Kasumi-1 (cell line): ENCODE measurements at regions not wholly inside any gene's neighbourhood (a gene's known extent, or its start where the extent isn't known, plus 50 kb on each side); places are given as distances from the start of the nearest gene placed in this dataset.
"Not testable (repeated sequence)": the region's sequence is repeated elsewhere in the genome, so short reads cannot be mapped to it uniquely, and the experiment has no call there.

Experiments
- DNase-seq, 2 experiments: peaks; one replicate each; lab custom pipeline; 2025; lab: John Stamatoyannopoulos, UW

DNA sequence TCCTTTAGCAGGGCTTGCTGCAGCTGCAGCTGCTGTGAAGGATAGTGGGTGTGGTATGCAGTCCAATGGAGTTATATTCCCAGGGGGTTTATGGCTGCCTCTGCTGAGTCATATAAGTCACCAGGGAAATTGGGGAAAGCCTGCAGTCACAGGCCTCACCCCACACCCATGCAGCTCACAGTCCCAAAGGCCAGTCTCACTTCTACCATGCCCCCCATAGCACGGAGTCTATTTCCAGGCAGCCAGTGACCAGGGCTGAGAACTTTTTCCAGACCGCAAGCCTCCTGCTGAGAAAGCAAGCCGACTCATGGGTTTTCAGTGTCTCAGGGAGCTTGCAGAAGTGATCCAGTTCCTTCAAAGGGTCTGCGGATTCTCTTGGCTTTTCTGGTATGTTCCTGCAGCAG, 322.4 kb upstream of the CLEC14A start:
- DNase-seq: no peak

- no peak for DNase-seq
These were observed 311.8 kb upstream of the CLEC14A start for GRCh38 chr14:38567703-38568102.

GRCh38 chr14:38561657-38562056, 305.8 kb upstream of the CLEC14A start:
- DNase-seq: no peak

DNA sequence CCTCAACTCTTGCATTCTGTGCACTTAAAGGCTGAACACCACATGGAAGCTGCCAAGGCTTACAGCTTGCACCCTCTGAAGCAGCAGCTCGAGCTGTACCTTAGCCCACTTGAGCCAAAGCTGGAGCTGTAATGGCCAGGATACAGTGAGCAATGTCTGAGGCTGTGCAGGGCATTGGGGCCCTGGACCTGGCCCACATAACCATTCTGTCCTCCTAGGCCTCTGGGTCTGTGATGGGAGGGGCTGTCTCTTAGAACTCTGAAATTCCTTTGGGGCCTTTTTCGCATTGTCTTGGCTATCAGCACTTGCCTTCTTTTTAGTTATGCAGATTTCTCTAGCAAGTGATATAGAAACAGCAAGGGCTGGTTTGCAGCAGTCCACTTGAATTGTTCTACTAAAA, 303.8 kb upstream of the CLEC14A start:
- no peak for DNase-seq

DNA sequence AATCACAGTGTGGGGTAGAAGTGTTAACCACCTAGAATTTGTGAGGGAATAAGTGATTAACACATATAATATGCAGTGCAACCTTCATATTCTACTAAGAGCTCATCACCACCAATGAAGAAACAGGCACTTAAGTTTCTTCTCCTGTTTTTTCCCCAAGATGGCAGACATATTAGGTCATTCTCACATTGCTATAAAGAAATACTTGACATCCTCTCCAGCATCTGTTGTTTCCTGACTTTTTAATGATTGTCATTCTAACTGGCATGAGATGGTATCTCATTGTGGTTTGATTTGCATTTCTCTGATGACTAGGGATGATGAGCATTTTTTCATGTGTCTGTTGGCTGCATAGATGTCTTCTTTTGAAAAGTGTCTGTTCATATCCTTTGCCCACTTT, 301.5 kb upstream of the CLEC14A start:
- not testable (repeated sequence) for DNase-seq

GRCh38 chr14:38556252-38556651, 300.4 kb upstream of the CLEC14A start:
- DNase-seq: no peak

DNA sequence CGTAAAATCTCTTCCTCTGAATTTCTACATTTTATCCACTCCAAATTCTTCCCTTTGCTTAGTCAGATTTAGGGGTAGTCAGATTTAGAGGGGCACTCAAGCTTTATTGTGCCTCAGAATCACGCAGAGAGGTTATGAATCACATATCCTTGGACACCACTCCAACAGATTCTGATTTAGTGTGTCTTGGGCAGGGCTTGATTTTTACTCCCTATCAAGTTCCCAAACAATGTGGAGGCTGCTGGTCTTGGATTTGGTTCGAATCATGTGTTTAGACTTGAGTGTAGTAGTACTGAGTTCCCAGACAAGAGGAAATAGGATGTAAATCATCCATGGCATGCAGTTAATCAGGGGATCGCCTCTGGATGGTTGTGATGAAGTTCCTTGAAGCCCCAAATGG, 298.1 kb upstream of the CLEC14A start:
- no peak for DNase-seq

GRCh38 chr14:38553586-38553985, 297.7 kb upstream of the CLEC14A start:
- DNase-seq: no peak

DNA sequence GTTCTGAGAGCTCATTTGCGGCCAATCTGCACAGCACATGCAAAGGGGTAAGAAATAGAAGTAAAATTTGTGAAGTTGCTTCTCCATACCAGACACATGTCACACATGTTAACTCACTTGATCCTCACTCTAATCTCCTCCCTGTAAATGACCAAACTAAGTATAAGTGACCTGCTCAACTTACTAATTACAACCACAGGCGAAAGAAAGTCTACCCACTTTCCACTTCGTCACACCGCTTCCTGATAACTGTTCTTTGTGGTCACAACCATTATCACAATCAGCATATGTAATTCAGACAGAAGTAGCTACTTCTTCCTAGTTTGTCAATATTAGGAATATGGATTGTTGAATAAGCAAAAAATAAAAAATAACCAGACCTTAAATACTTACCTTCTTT, 293.7 kb upstream of the CLEC14A start:
- peak in 1 of 2 experiments; percentile 13 for DNase-seq

- DNase-seq: no peak
These were observed 292.1 kb upstream of the CLEC14A start for GRCh38 chr14:38547961-38548490.

DNA sequence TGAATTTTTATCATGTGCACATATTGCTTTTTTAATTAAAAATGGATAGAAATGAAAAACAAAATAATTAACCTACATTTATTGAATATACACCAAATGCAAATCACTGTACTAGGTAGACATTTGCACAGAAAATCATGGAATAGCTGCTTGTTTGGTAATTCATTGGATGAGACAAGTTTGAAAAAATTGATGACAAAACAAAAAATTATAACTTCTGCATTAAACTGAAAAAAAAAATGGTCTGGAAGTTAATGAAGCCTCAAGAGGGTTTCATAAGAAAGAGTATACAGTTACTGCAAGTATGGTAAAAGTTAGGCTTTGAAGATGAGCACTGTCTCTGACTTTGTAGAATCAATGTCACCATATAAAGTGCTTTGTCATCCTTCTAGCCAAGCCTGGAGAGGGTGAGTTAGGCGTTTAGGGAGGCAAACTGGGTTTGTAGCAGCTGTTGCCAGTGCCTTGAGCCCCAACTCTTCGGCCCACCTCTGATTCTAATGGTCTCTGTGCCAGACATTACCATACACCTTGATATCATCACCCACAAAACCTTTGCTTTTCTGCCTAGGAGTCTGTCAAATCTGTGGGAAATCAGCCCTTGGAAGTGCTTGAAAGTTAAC, 291.1 kb upstream of the CLEC14A start:
- DNase-seq: no peak

DNA sequence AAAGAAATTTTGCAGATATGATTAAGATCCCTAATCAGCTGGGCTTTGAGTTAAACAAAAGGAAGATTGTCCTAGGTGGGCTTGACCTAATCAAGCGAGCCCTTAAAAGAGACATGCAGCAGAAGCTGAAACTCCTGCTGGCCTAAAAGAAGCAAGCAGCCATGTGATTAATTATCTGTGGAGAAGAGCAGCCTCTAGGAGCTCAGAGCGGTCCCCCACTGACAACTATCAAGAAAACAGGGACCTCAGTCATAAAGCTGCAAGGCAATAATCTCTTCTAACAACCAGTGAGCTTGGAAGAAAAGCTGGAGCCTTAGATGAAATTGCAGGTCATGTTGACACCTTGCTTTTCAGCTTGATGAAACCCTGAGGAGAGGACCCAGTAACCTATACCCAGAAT, 288.9 kb upstream of the CLEC14A start:
- no peak for DNase-seq

DNA sequence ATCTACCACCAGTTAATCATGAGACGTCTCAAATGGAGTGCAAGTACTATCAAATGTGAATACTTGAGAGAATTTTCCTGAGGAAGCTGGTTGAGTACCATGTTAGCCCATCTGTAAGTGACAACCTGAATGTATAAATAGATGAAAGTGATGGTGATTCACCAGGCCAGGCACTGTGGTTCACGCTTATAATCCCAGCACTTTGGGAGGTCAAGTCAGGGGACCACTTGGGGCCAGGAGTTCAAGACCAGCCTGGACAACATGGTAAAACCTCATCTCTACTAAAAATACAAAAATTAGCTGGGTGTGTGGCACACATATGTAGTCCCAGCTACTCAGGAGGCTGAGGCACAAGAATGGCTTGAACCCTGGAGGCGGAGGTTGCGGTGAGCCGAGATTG, 288.0 kb upstream of the CLEC14A start:
- DNase-seq: not testable (repeated sequence)

GRCh38 chr14:38538053-38538452, 282.2 kb upstream of the CLEC14A start:
- not testable (repeated sequence) for DNase-seq

DNA sequence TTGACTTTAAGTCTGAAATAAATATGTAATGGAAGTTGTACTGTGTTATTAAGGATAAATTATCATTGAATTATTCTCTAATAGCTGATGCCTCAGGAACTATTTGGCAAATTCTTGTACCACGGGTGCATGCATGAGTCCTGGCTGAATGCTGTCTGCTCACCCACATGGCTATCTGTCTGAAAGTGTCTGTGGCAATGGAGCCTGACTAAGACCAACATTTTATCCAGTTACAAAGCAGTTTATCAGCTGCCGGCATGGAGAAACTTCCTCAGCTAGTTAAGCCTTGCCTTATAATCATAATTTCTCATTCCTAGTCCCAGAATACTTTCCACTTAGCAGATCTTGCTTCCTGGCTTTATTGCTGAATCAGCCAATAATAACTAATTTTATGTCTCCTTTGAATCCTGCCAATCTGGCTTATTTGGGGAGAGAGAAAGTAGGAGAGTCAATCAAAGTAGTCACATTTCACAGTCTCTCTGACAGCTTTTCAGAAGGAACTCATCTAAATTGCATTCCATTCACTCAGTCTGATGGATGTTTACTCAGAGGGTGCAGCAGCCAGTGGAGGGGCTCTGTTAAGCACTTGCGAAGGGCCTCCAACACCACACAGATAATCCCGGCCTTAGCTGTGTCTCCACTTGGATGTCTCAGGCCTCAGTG, 280.6 kb upstream of the CLEC14A start:
- no peak for DNase-seq

DNA sequence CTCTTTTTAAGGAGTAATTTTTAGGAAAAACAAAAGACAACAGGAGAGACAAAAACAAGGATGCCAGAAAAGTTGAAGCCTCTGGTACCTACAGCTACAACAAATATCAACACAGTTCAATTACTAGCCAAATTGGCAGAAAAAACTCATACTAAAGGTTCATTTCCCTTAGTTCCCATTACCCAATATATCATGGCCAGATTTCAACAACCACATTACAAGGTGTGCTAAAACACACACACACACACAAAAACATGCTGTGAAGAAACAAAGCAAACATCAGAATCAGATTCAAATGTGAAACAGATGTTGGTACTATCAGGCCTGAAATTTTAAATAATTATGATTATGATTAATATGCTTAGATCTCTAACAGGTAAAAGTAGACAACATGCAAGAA, 272.7 kb upstream of the CLEC14A start:
- DNase-seq: no peak

GRCh38 chr14:38527502-38527878, 271.6 kb upstream of the CLEC14A start:
- no peak for DNase-seq

- no peak for DNase-seq
These were observed 271.1 kb upstream of the CLEC14A start for GRCh38 chr14:38526826-38527501.

GRCh38 chr14:38524636-38525509, 269.0 kb upstream of the CLEC14A start:
- no peak for DNase-seq

GRCh38 chr14:38522724-38523123, 266.8 kb upstream of the CLEC14A start:
- no peak for DNase-seq

GRCh38 chr14:38521591-38521990, 265.7 kb upstream of the CLEC14A start:
- no peak for DNase-seq

DNA sequence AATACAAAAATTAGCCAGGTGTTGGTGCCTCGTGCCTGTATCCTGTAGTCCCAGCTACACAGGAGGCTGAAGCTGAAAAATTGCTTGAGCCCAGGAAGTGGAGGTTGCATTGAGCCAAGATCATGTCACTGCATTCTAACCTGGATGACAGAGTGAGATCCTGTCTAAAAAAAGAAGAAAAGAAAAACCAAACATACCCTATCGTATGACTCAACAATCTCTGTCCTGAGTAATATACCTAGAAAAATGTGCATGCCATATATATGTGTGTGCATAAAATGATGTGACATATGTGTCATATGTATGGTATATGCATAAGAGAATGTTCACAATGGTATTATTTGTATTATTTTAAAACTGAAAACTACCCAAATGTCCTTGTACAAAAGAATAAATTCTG, 261.5 kb upstream of the CLEC14A start:
- no peak for DNase-seq
